Activated T-cell treated with anti-CD3 and anti-CD28 coated beads, Interleukin-2, amount 50 U/mL, for 72 hours (primary cell): ENCODE measurements at regions not wholly inside any gene's neighbourhood (a gene's known extent, or its start where the extent isn't known, plus 50 kb on each side); places are given as distances from the start of the nearest gene placed in this dataset.
"Not testable (repeated sequence)": the region's sequence is repeated elsewhere in the genome, so short reads cannot be mapped to it uniquely, and the experiment has no call there.

ENCODE experiments used
- ATAC-seq, 2 donors: fragments of 150-1000 bp; cut with Tn5 transposase; replicated peaks in 1 of 2; 2 replicates each; pipeline ENCODE4 v1.10.0; 2021; ENCODE audit warnings: moderate library complexity in 2 of 2, mild to moderate bottlenecking in 1 of 2
- DNase-seq, 2 donors: peaks; one replicate each; pipeline ENCODE4 v3.0.0; 2021 to 2022; ENCODE audit warnings: mixed read lengths in 1 of 2
- H3K27ac Mint-ChIP-seq: one replicate; pipeline ENCODE4 v1.8.0; 2022; ENCODE audit warnings: mild to moderate bottlenecking, moderate library complexity, mixed read lengths
- H3K27me3 Mint-ChIP-seq: one replicate; pipeline ENCODE4 v1.8.0; 2022; ENCODE audit warnings: low read depth, mixed read lengths
- H3K36me3 Mint-ChIP-seq, 2 donors: one replicate each; pipeline ENCODE4 v1.8.0; 2022; ENCODE audit warnings: mixed read lengths in 2 of 2, mild to moderate bottlenecking in 1 of 2; ENCODE audit not compliant: insufficient read depth in 2 of 2
- H3K4me1 Mint-ChIP-seq: one replicate; pipeline ENCODE4 v1.8.0; 2022; ENCODE audit warnings: low read depth, mixed read lengths
- H3K4me3 Mint-ChIP-seq, 2 donors: one replicate each; pipeline ENCODE4 v1.8.0; 2022; ENCODE audit warnings: mild to moderate bottlenecking in 2 of 2, mixed read lengths in 2 of 2, moderate library complexity in 2 of 2
- H3K9me3 Mint-ChIP-seq, 2 donors: one replicate each; pipeline ENCODE4 v1.8.0; 2022; ENCODE audit warnings: mixed read lengths in 2 of 2

GRCh38 chr13:42409075-42409474, 137.1 kb downstream of the AKAP11 start:
- peaks cover 66% of the 10 kb centered on the region for H3K4me1 Mint-ChIP-seq
- H3K36me3 Mint-ChIP-seq: peaks cover 13 to 25% of the 10 kb centered on the region in 2 donors
- ATAC-seq: no peak
- no peak overlapping the region for H3K27ac Mint-ChIP-seq
- no peak for DNase-seq
- no peaks in the 10 kb centered on the region for H3K27me3 Mint-ChIP-seq
- H3K9me3 Mint-ChIP-seq: peaks cover 0 to 3% of the 10 kb centered on the region in 2 donors
- H3K4me3 Mint-ChIP-seq: no peak overlapping the region

- no peak overlapping the region for H3K4me3 Mint-ChIP-seq
- H3K9me3 Mint-ChIP-seq: peaks cover 0 to 3% of the 10 kb centered on the region in 2 donors
- H3K4me1 Mint-ChIP-seq: peaks cover 62% of the 10 kb centered on the region
- ATAC-seq: no peak
- no peak for DNase-seq
- H3K27me3 Mint-ChIP-seq: no peaks in the 10 kb centered on the region
- peaks cover 13 to 25% of the 10 kb centered on the region in 2 donors for H3K36me3 Mint-ChIP-seq
- no peak overlapping the region for H3K27ac Mint-ChIP-seq
Observed at GRCh38 chr13:42409551-42409950, 137.6 kb downstream of the AKAP11 start.

- peaks cover 35% of the 10 kb centered on the region for H3K4me1 Mint-ChIP-seq
Observed at GRCh38 chr13:42412812-42413483, 141.0 kb downstream of the AKAP11 start.

GRCh38 chr13:42413484-42413815, 141.5 kb downstream of the AKAP11 start:
- ATAC-seq: no peak
- no peak overlapping the region for H3K27ac Mint-ChIP-seq
- H3K27me3 Mint-ChIP-seq: no peaks in the 10 kb centered on the region
- H3K9me3 Mint-ChIP-seq: no peaks in the 10 kb centered on the region
- peaks cover 35% of the 10 kb centered on the region for H3K4me1 Mint-ChIP-seq
- no peak for DNase-seq
- no peak overlapping the region for H3K4me3 Mint-ChIP-seq
- peaks cover 9 to 10% of the 10 kb centered on the region in 2 donors for H3K36me3 Mint-ChIP-seq

More at GRCh38 chr13:42412812-42413483, 141.0 kb downstream of the AKAP11 start:
- peak overlapping the region; percentile 15 to 16 for H3K4me3 Mint-ChIP-seq
- H3K27me3 Mint-ChIP-seq: no peaks in the 10 kb centered on the region
- no peak for DNase-seq
- peak overlapping the region; percentile 5 for H3K27ac Mint-ChIP-seq
- peak in 1 of 2 donors; percentile 15 for ATAC-seq
- H3K9me3 Mint-ChIP-seq: peaks cover 0 to 3% of the 10 kb centered on the region in 2 donors
- H3K36me3 Mint-ChIP-seq: peaks cover 13 to 14% of the 10 kb centered on the region in 2 donors

GRCh38 chr13:42417626-42418025, 145.7 kb downstream of the AKAP11 start:
- Mint-ChIP-seq H3K27ac (no peak overlapping the region), H3K27me3 (no peaks in the 10 kb centered on the region), H3K4me3 (no peak overlapping the region), H3K9me3 (no peaks in the 10 kb centered on the region), H3K4me1 (peaks cover 52% of the 10 kb centered on the region), H3K36me3 (peaks cover 6 to 8% of the 10 kb centered on the region in 2 donors)
- DNase-seq (no peak), ATAC-seq (peak; percentile 31 to 60)

- Mint-ChIP-seq H3K9me3 (peaks cover 0 to 2% of the 10 kb centered on the region in 2 donors), H3K36me3 (peaks cover 11 to 12% of the 10 kb centered on the region in 2 donors), H3K27ac (no peak overlapping the region), H3K27me3 (no peaks in the 10 kb centered on the region), H3K4me1 (peaks cover 46% of the 10 kb centered on the region), H3K4me3 (no peak overlapping the region)
- DNase-seq (no peak), ATAC-seq (no peak)
Observed at GRCh38 chr13:42418184-42418583, 146.2 kb downstream of the AKAP11 start.

GRCh38 chr13:42420304-42420703, 148.4 kb downstream of the AKAP11 start:
- peak; percentile 62 to 69 for DNase-seq
- Mint-ChIP-seq H3K4me3 (peak overlapping the region in 1 of 2 donors; percentile 16), H3K27me3 (no peaks in the 10 kb centered on the region), H3K4me1 (peaks cover 44% of the 10 kb centered on the region), H3K9me3 (peaks cover 0 to 5% of the 10 kb centered on the region in 2 donors), H3K27ac (no peak overlapping the region), H3K36me3 (peaks cover 12 to 25% of the 10 kb centered on the region in 2 donors)
- ATAC-seq: peak; percentile 92 to 94

GRCh38 chr13:42422681-42423080, 150.7 kb downstream of the AKAP11 start:
- H3K4me3 Mint-ChIP-seq: no peak overlapping the region
- no peak for DNase-seq
- H3K36me3 Mint-ChIP-seq: peaks cover 12 to 25% of the 10 kb centered on the region in 2 donors
- peaks cover 40% of the 10 kb centered on the region for H3K4me1 Mint-ChIP-seq
- peak overlapping the region; percentile 45 for H3K27ac Mint-ChIP-seq
- no peaks in the 10 kb centered on the region for H3K27me3 Mint-ChIP-seq
- no peak for ATAC-seq
- peaks cover 0 to 7% of the 10 kb centered on the region in 2 donors for H3K9me3 Mint-ChIP-seq

GRCh38 chr13:42424182-42424581, 149.8 kb upstream of the TNFSF11 start:
- Mint-ChIP-seq H3K4me3 (no peak overlapping the region), H3K9me3 (peaks cover 0 to 7% of the 10 kb centered on the region in 2 donors), H3K36me3 (peaks cover 12 to 25% of the 10 kb centered on the region in 2 donors), H3K27ac (no peak overlapping the region), H3K4me1 (peaks cover 25% of the 10 kb centered on the region), H3K27me3 (no peaks in the 10 kb centered on the region)
- DNase-seq (no peak), ATAC-seq (no peak)

- ATAC-seq: no peak
- Mint-ChIP-seq H3K27ac (no peak overlapping the region), H3K4me1 (peaks cover 8% of the 10 kb centered on the region), H3K4me3 (no peak overlapping the region), H3K9me3 (peaks cover 22 to 24% of the 10 kb centered on the region in 2 donors), H3K27me3 (no peaks in the 10 kb centered on the region), H3K36me3 (peaks cover 43 to 81% of the 10 kb centered on the region in 2 donors)
- DNase-seq: no peak
Observed at GRCh38 chr13:42445354-42445753, 128.6 kb upstream of the TNFSF11 start.

- not testable (repeated sequence) for DNase-seq, H3K4me3 Mint-ChIP-seq, H3K27ac Mint-ChIP-seq, ATAC-seq, H3K4me1 Mint-ChIP-seq, H3K27me3 Mint-ChIP-seq
- Mint-ChIP-seq H3K36me3 (peaks cover 44 to 72% of the 10 kb centered on the region in 2 donors), H3K9me3 (peaks cover 26 to 27% of the 10 kb centered on the region in 2 donors)
Observed at GRCh38 chr13:42446597-42446996, 127.4 kb upstream of the TNFSF11 start.

- H3K27ac Mint-ChIP-seq: peak overlapping the region; percentile 44
- H3K27me3 Mint-ChIP-seq: no peaks in the 10 kb centered on the region
- DNase-seq (no peak), ATAC-seq (no peak)
- H3K36me3 Mint-ChIP-seq: peaks cover 19 to 33% of the 10 kb centered on the region in 2 donors
- H3K4me3 Mint-ChIP-seq: no peak overlapping the region
- peaks cover 3 to 7% of the 10 kb centered on the region in 2 donors for H3K9me3 Mint-ChIP-seq
- H3K4me1 Mint-ChIP-seq: peaks cover 8% of the 10 kb centered on the region
Observed at GRCh38 chr13:42453091-42453645, 120.8 kb upstream of the TNFSF11 start.

GRCh38 chr13:42454749-42455148, 119.2 kb upstream of the TNFSF11 start:
- no peak overlapping the region for H3K4me3 Mint-ChIP-seq
- H3K27me3 Mint-ChIP-seq: no peaks in the 10 kb centered on the region
- no peaks in the 10 kb centered on the region for H3K4me1 Mint-ChIP-seq
- peaks cover 3 to 5% of the 10 kb centered on the region in 2 donors for H3K9me3 Mint-ChIP-seq
- DNase-seq (no peak), ATAC-seq (no peak)
- peaks cover 14 to 20% of the 10 kb centered on the region in 2 donors for H3K36me3 Mint-ChIP-seq
- no peak overlapping the region for H3K27ac Mint-ChIP-seq
